Mesothelial cell of epicardium (in vitro differentiated cells): ENCODE measurements at regions not wholly inside any gene's neighbourhood (a gene's known extent, or its start where the extent isn't known, plus 50 kb on each side); places are given as distances from the start of the nearest gene placed in this dataset.
A peak's percentile ranks its signal among the peaks of the same experiment; 100 is the strongest.
"Not testable (repeated sequence)": the region's sequence is repeated elsewhere in the genome, so short reads cannot be mapped to it uniquely, and the experiment has no call there.

Experiments used
- DNase-seq, 2 experiments: peaks; one replicate each; pipeline ENCODE4 v3.0.0; 2021; ENCODE audit warnings: low spot score in 2 of 2; ENCODE audit not compliant: unreplicated experiment in 2 of 2
- H3K27ac Mint-ChIP-seq: 2 replicates; pipeline ENCODE4 v1.8.0; 2021; ENCODE audit warnings: mixed read lengths
- H3K27me3 Mint-ChIP-seq: 2 replicates; pipeline ENCODE4 v1.8.0; 2021; ENCODE audit warnings: low read depth, mixed read lengths
- H3K36me3 Mint-ChIP-seq: 2 replicates; pipeline ENCODE4 v1.8.0; 2021; ENCODE audit warnings: mixed read lengths
- H3K4me1 Mint-ChIP-seq: 2 replicates; pipeline ENCODE4 v1.8.0; 2021; ENCODE audit warnings: mixed read lengths
- H3K4me3 Mint-ChIP-seq: 2 replicates; pipeline ENCODE4 v1.8.0; 2021; ENCODE audit warnings: mild to moderate bottlenecking, moderate library complexity, mixed read lengths
- H3K9me3 Mint-ChIP-seq: 2 replicates; pipeline ENCODE4 v1.8.0; 2021; ENCODE audit warnings: mixed read lengths
- CTCF ChIP-seq: fragments of 200-600 bp; sonication (generic); IDR thresholded peaks from one replicate; pipeline ENCODE4 v1.5.0; 2021; ENCODE audit warnings: antibody characterized with exemption; ENCODE audit not compliant: unreplicated experiment

GRCh38 chr4:134624365-134624764, 422.8 kb upstream of the PABPC4L start:
- Mint-ChIP-seq H3K9me3 (peaks cover 2% of the 10 kb centered on the region), H3K27ac (peak overlapping the region; percentile 78), H3K27me3 (no peaks in the 10 kb centered on the region), H3K36me3 (peaks cover 2% of the 10 kb centered on the region), H3K4me1 (peaks cover 49% of the 10 kb centered on the region), H3K4me3 (no peak overlapping the region)
- no peak for DNase-seq
- no peak for TF ChIP-seq CTCF

DNA sequence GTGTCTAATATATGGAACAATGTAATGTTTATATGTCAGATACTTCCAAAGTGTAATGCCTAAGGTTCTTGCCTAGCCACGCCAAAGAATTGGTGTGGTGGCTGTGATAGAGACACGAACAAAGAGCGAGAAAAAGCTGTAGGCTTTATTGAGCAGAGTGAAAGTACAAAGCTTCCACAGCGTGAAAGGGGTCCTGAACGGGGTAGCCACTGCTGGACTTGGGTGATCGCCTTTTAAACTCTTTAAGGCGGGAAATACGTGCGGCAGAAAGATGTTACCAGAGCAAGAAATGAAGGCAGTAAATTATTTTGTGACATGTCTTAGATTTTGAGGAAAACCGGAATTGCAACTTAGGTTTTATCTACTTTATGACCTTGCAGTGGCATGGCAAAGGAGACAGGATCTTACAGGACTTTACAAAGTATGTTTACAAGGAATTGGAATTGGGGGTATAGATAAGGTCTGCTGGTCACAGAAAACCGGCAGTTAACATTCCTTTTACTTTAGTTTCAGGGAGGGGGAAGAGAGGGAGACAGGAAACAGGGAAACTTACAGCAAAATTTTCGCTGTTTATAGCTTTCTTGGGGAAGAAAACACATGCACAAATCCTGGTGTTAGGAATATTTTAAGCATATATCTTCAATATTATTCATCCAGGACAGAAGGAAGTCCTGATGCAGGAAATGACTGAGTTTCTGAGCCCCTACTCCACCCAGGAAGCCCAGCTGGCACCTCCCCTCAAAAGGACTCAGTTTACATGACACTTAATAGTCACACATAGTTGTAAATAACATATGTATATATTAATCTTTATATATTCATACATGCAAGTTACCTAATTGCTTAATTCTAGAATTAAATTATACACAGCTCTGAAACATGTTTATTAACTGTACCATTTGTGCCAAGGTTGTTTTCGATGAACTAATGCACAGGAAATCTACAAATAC, 421.3 kb upstream of the PABPC4L start:
- Mint-ChIP-seq H3K27ac (peak overlapping the region; percentile 91), H3K4me1 (peaks cover 36% of the 10 kb centered on the region), H3K4me3 (peak overlapping the region; percentile 45)
- H3K27me3 Mint-ChIP-seq, H3K36me3 Mint-ChIP-seq, H3K9me3 Mint-ChIP-seq, DNase-seq: not testable (repeated sequence)

GRCh38 chr4:134622199-134622598, 420.6 kb upstream of the PABPC4L start:
- H3K27me3 Mint-ChIP-seq, result no peaks in the 10 kb centered on the region
- H3K36me3 Mint-ChIP-seq, result peaks cover 2% of the 10 kb centered on the region
- no peak for DNase-seq
- TF ChIP-seq CTCF, result no peak
- peaks cover 30% of the 10 kb centered on the region for H3K4me1 Mint-ChIP-seq
- no peak overlapping the region for H3K4me3 Mint-ChIP-seq
- peak overlapping the region; percentile 95 for H3K27ac Mint-ChIP-seq
- peaks cover 2% of the 10 kb centered on the region for H3K9me3 Mint-ChIP-seq

DNA sequence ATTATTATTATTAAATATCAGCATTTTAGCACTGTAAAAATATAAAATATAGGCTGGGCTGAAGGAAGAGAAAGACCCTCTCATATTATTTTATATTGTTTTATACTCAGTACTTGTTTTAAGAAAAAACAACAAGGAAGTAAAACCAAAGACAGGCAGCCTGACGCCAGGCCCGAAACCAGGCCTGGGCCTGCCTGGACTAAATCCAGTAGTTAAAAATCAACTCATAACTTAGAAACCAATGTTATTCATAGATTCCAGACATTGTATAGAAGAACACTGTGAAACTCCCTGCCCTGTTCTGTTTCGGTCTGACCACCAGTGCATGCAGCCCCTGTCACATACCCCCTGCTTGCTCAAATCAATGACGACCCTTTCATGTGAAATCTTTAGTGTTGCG, 420.1 kb upstream of the PABPC4L start:
- not testable (repeated sequence) for DNase-seq, H3K4me3 Mint-ChIP-seq, H3K9me3 Mint-ChIP-seq, H3K27me3 Mint-ChIP-seq, H3K36me3 Mint-ChIP-seq
- Mint-ChIP-seq H3K27ac (peak overlapping the region; percentile 95), H3K4me1 (peaks cover 28% of the 10 kb centered on the region)

GRCh38 chr4:134610956-134611355, 409.4 kb upstream of the PABPC4L start:
- Mint-ChIP-seq H3K36me3 (no peaks in the 10 kb centered on the region), H3K27ac (no peak overlapping the region), H3K4me1 (peaks cover 2% of the 10 kb centered on the region), H3K27me3 (no peaks in the 10 kb centered on the region), H3K9me3 (peaks cover 4% of the 10 kb centered on the region), H3K4me3 (no peak overlapping the region)
- TF ChIP-seq CTCF, result no peak
- no peak for DNase-seq

DNA sequence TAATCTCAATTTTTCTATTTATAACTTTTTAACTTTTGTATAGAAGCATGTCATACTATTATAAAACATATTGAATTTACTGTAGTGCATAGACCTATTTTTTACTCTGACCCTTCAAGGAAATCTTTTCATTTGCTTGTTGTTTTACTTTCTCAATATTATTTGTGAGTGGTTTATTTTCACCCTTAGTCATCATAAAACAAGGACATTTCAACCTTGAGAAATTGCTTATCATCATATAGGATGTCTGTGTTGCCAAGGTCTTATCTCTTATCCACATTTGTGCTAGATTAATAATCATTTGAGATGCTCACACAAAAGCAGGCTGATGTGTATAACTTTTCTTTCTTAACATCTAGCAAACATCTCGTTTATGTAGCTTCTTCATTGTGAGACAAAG, 408.6 kb upstream of the PABPC4L start:
- Mint-ChIP-seq H3K9me3 (peaks cover 4% of the 10 kb centered on the region), H3K36me3 (no peaks in the 10 kb centered on the region), H3K4me3 (no peak overlapping the region), H3K27me3 (no peaks in the 10 kb centered on the region), H3K4me1 (peaks cover 2% of the 10 kb centered on the region), H3K27ac (no peak overlapping the region)
- no peak for DNase-seq
- TF ChIP-seq CTCF, result no peak
